ENCODE measurements at regions not wholly inside any gene's neighbourhood (a gene's known extent, or its start where the extent isn't known, plus 50 kb on each side); places are given as distances from the start of the nearest gene placed in this dataset.

GRCh38 chr9:81456431-81457006, 232.8 kb downstream of the TLE1 start:
- no peak overlapping the region for H3K4me3 ChIP-seq (ENCODE audit: extremely low read depth in 1 of 4, insufficient read depth in 2 of 4, low read depth in 3 of 4, low read length in 4 of 4)
- H3K79me2 ChIP-seq (ENCODE audit: control insufficient read depth in 1 of 2, insufficient read depth in 2 of 2, low read length in 2 of 2), result no peaks in the 10 kb centered on the region
- no peak overlapping the region for H2BK12ac ChIP-seq (ENCODE audit: low read depth, low read length)
- DNase-seq (ENCODE audit: low read depth in 1 of 2, low spot score in 2 of 2) (no peak), FAIRE-seq (no peak)
- no peak overlapping the region for H4K91ac ChIP-seq (replicated peaks; ENCODE audit: insufficient read length, low read length)
- H3K27ac ChIP-seq (ENCODE audit: low read depth, low read length), result no peak overlapping the region
- ChIA-PET POLR2A (ENCODE audit: partially characterized antibody) (no interaction called here), CTCF (ENCODE audit: partially characterized antibody) (no interaction called here)
- no peak overlapping the region for H2AK5ac ChIP-seq (ENCODE audit: low read depth, low read length)
- no peak overlapping the region for H4K5ac ChIP-seq (ENCODE audit: insufficient read length, low read depth, low read length)
- no peak overlapping the region for H3K4ac ChIP-seq (replicated peaks; ENCODE audit: insufficient read length, low read depth, low read length)
- no peak overlapping the region for H2BK15ac ChIP-seq (ENCODE audit: low read length)
- no peak overlapping the region for H3K9ac ChIP-seq (replicated peaks in 1 of 4; ENCODE audit: extremely low read depth in 1 of 4, low read depth in 3 of 4, low read length in 3 of 4)
- no peaks in the 10 kb centered on the region for H3K27me3 ChIP-seq (replicated peaks in 1 of 4; ENCODE audit: control insufficient read depth in 3 of 4, extremely low read depth in 1 of 4, insufficient read depth in 3 of 4, low read length in 3 of 4)
- 79% methylated on average over 2 of the region's 2 CpGs; no CpG with 5 or more reads in 1 of the 2 experiments for WGBS, 2 experiments (ENCODE audit: extremely low coverage in 1 of 2, insufficient coverage in 1 of 2, insufficient read length in 1 of 2, insufficient replicate concordance in 2 of 2, low coverage in 1 of 2, low lambda C conversion rate in 2 of 2, missing lambda C conversion rate in 1 of 2)
- no peak overlapping the region for H4K8ac ChIP-seq (ENCODE audit: extremely low read depth, insufficient read depth, low read length)
- no peak overlapping the region for H3K23ac ChIP-seq (ENCODE audit: insufficient read length)
- H4K20me1 ChIP-seq (replicated peaks in 1 of 2; ENCODE audit: control insufficient read depth in 1 of 2, insufficient read depth in 2 of 2, low read length in 2 of 2), result no peaks in the 10 kb centered on the region
- H3K56ac ChIP-seq (replicated peaks; ENCODE audit: insufficient read length, low read depth, low read length), result no peak overlapping the region
- no peaks in the 10 kb centered on the region for H3K9me3 ChIP-seq (ENCODE audit: insufficient read depth in 2 of 2, low read depth in 1 of 2, low read length in 1 of 2)
- no peaks in the 10 kb centered on the region for H3K79me1 ChIP-seq (ENCODE audit: low read depth, low read length)
- no peak overlapping the region for H2AFZ ChIP-seq (ENCODE audit: low read length)
- no peak overlapping the region for H2BK5ac ChIP-seq (ENCODE audit: low read depth, low read length)
- H3K4me2 ChIP-seq (ENCODE audit: insufficient read depth in 1 of 2, low read depth in 2 of 2, low read length in 2 of 2), result no peak overlapping the region
- H3K18ac ChIP-seq (ENCODE audit: extremely low read depth, low read length), result no peak overlapping the region
- H3K36me3 ChIP-seq (ENCODE audit: control insufficient read depth in 2 of 4, insufficient read depth in 4 of 4, low read length in 3 of 4), result no peaks in the 10 kb centered on the region
- no peak for TF ChIP-seq SUZ12 (IDR thresholded peaks at IDR 0.05; ENCODE audit: low read length)
- no peak for TF ChIP-seq KDM4A (IDR thresholded peaks at IDR 0.05; ENCODE audit: low read depth, low read length, severe bottlenecking)
- TF ChIP-seq BACH1 (IDR thresholded peaks at IDR 0.05; ENCODE audit: low read length), result no peak
- no peak for TF ChIP-seq POLR2A (IDR thresholded peaks at IDR 0.05; ENCODE audit: control extremely low read depth in 1 of 2, low read depth in 2 of 2, low read length in 2 of 2)
- no peak for TF ChIP-seq RAD21 (IDR thresholded peaks at IDR 0.05 in 1 of 2, conservative IDR thresholded peaks at IDR 0.05 in 1 of 2; ENCODE audit: low read depth in 2 of 2, low read length in 2 of 2)
- no peak for TF ChIP-seq ASH2L (IDR thresholded peaks at IDR 0.05; ENCODE audit: low read length)
- no peak for TF ChIP-seq ZNF274 (IDR thresholded peaks at IDR 0.05; ENCODE audit: borderline replicate concordance, extremely low read depth, low read length)
- TF ChIP-seq SRF (IDR thresholded peaks at IDR 0.05; ENCODE audit: low read depth, low read length), result no peak
- no peak for TF ChIP-seq RFX5 (IDR thresholded peaks at IDR 0.05; ENCODE audit: borderline replicate concordance, low read depth, low read length)
- TF ChIP-seq POLR2AphosphoS5 (IDR thresholded peaks at IDR 0.05; ENCODE audit: low read depth, low read length), result no peak
- TF ChIP-seq JUN (IDR thresholded peaks at IDR 0.05; ENCODE audit: low read depth, low read length), result no peak
- no peak for TF ChIP-seq CBX8 (IDR thresholded peaks at IDR 0.05; ENCODE audit: borderline replicate concordance, low read depth, low read length)
- no peaks in the 10 kb centered on the region for H3K23me2 ChIP-seq (ENCODE audit: low read depth, low read length)
- no peak overlapping the region for H3K14ac ChIP-seq (ENCODE audit: insufficient read length)
- no peak overlapping the region for H2BK120ac ChIP-seq (replicated peaks; ENCODE audit: low read depth, low read length)
- H3K4me1 ChIP-seq (replicated peaks in 1 of 4; ENCODE audit: control insufficient read depth in 3 of 4, insufficient read depth in 4 of 4, low read length in 3 of 4), result no peaks in the 10 kb centered on the region
- H2BK20ac ChIP-seq (ENCODE audit: low read length), result no peak overlapping the region
